ENCODE measurements at regions not wholly inside any gene's neighbourhood (a gene's known extent, or its start where the extent isn't known, plus 50 kb on each side); places are given as distances from the start of the nearest gene placed in this dataset.

GRCh38 chr15:100735129-100736053 is 133.0 kb downstream of the ASB7 start:
- Histone ChIP-seq H3K9me3 (replicated peaks; ENCODE audit: control insufficient read depth, insufficient read depth, low read length) (peaks cover 2% of the 10 kb centered on the region; the same call in 1 of the 3 replicates), H2AFZ (ENCODE audit: control insufficient read depth, low read depth, low read length) (no peak overlapping the region), H3K9ac (ENCODE audit: control insufficient read depth, insufficient read depth, low read length) (no peak overlapping the region), H3K4me2 (ENCODE audit: control insufficient read depth, insufficient read depth) (no peak overlapping the region), H3K4me3 (no peak overlapping the region), H3K27me3 (replicated peaks in 1 of 2; ENCODE audit: control insufficient read depth in 2 of 2, insufficient read depth in 2 of 2, low read length in 1 of 2) (peaks cover 0 to 4% of the 10 kb centered on the region in 2 experiments; a peak in 2 of 4 replicates), H3K79me2 (ENCODE audit: control insufficient read depth, insufficient read depth, low read length) (no peaks in the 10 kb centered on the region), H4K20me1 (ENCODE audit: control insufficient read depth, insufficient read depth) (no peaks in the 10 kb centered on the region), H3K36me3 (ENCODE audit: control insufficient read depth in 2 of 2, insufficient read depth in 2 of 2, low read length in 1 of 2) (no peaks in the 10 kb centered on the region), H3K4me1 (ENCODE audit: control insufficient read depth, insufficient read depth, low read length) (no peaks in the 10 kb centered on the region), H3K27ac (ENCODE audit: control insufficient read depth, insufficient read depth) (no peak overlapping the region)
- intact Hi-C loops (cut with micrococcal nuclease; ENCODE audit: unreplicated experiment) (no loop called here), in situ Hi-C loops (cut with MboI) (no loop called here)
- FAIRE-seq (no peak), DNase-seq (ENCODE audit: low read depth, low spot score) (no peak), ATAC-seq (no peak)
- SMC1A ChIA-PET (ENCODE audit: uncharacterized antibody, unreplicated experiment), result no interaction called here
- no TSS peak for BruUV-seq (replicated peaks)
- TF ChIP-seq BHLHE40 (IDR thresholded peaks at IDR 0.05; ENCODE audit: borderline replicate concordance in 1 of 2, low read depth in 2 of 2, low read length in 1 of 2) (no peak), MYC (IDR thresholded peaks at IDR 0.05; ENCODE audit: insufficient read depth, insufficient read length, insufficient replicate concordance, low read length, severe bottlenecking) (no peak), DPF2 (IDR thresholded peaks at IDR 0.05) (no peak), ZNF274 (IDR thresholded peaks at IDR 0.05; ENCODE audit: insufficient read depth, insufficient read length) (no peak), RB1 (IDR thresholded peaks at IDR 0.05; ENCODE audit: borderline replicate concordance) (no peak), JUNB (IDR thresholded peaks at IDR 0.05) (no peak), RELB (IDR thresholded peaks at IDR 0.05; ENCODE audit: low read depth) (no peak), POLR2AphosphoS5 (IDR thresholded peaks at IDR 0.05; ENCODE audit: low read length) (no peak), ATF2 (IDR thresholded peaks at IDR 0.05; ENCODE audit: low read length) (no peak), NKRF (conservative IDR thresholded peaks at IDR 0.05) (no peak), CREB1 (IDR thresholded peaks at IDR 0.05; ENCODE audit: low read depth) (no peak), FOS (IDR thresholded peaks at IDR 0.05; ENCODE audit: borderline replicate concordance, extremely low read depth, insufficient read length) (no peak), ZNF207 (IDR thresholded peaks at IDR 0.05; ENCODE audit: borderline replicate concordance) (no peak)
- WGBS (ENCODE audit: insufficient coverage, insufficient replicate concordance, low lambda C conversion rate, missing lambda C conversion rate), result 28% methylated on average over 12 of the region's 12 CpGs
- POLR2A ChIA-PET, result no interaction called here
- RAD21 ChIA-PET (ENCODE audit: unreplicated experiment), result no interaction called here
- CTCF ChIA-PET, result no interaction called here

All from GM12878 (cell line).